GM18907 (cell line): ENCODE measurements at regions not wholly inside any gene's neighbourhood (a gene's known extent, or its start where the extent isn't known, plus 50 kb on each side); places are given as distances from the start of the nearest gene placed in this dataset.

Experiments
- ATAC-seq: cut with Tn5 transposase; IDR thresholded peaks from one replicate; pipeline ENCODE4 v1.9.1; 2021; ENCODE audit warnings: mild to moderate bottlenecking, moderate library complexity; ENCODE audit not compliant: unreplicated experiment

DNA sequence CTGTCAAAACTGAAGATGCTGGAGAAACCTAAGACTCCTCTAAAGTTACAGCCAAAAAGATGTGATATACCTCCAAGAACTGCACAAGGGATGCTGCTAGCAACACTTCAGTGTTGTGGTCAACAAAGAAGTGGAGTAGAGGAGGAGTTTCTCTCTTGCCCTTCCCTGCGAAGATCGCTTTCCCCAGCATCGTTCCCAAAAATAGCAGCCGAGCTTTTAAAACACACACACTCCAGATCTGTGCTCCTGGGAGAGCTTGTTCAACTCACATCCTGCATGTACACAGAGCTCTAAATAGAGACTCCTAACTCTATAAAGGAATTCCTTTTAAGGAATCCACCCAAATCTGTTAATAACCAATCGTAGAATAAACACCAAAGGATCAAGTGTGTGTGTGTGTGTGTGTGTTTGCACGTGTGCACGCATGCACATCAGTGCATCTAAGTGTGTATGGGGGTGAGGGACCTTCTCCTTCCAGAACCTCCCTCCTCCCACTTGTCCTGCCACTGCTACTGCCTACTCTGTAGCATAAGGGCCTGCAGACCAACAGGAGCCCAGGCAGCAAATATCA lies 58.5 kb downstream of the PSMG1 start:
- ATAC-seq = no peak

- no peak for ATAC-seq
Observed at GRCh38 chr21:39123375-39123774, 59.9 kb downstream of the PSMG1 start.

GRCh38 chr21:39121600-39122355 lies 61.5 kb downstream of the PSMG1 start:
- ATAC-seq = no peak

DNA sequence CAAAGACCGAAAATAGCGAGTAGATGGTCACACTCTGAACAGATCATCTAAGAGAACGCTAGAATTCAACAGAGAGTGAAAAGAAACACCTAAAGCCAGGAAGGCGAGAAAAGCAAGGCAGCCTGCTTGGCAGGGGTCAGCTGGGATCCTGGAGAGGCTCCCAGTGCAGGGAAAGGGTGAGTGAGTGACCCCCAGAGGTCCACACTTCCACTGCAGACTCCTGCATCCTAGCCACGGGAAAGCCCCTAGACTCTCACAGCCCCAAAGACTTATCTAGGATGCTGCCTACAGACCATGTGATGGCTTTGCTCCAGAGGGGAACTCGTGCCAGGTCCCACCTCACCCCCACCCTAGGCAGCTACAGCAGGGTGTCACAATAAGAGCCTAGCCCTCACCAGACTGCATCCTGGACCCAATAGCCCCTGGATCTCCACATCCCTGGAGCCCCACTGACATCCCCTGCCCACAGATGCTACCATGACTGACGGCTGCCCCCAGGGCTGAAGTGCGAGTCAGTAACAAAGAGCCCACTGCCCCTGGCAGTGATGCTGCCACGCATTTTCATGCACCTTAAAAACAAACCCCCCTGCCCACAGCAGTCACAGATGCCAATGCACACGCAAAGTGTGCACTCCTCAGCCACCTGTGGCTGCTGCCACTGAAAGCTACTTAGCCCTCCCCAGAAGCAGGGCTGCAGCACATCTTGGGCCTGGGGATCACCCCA lies 62.2 kb downstream of the PSMG1 start:
- no peak for ATAC-seq

- no peak for ATAC-seq
Observed at GRCh38 chr21:39119891-39120290, 63.4 kb downstream of the PSMG1 start.

- ATAC-seq = no peak
Observed at GRCh38 chr21:39118604-39119215, 64.5 kb downstream of the PSMG1 start.

GRCh38 chr21:39118061-39118460 lies 65.2 kb downstream of the PSMG1 start:
- no peak for ATAC-seq

DNA sequence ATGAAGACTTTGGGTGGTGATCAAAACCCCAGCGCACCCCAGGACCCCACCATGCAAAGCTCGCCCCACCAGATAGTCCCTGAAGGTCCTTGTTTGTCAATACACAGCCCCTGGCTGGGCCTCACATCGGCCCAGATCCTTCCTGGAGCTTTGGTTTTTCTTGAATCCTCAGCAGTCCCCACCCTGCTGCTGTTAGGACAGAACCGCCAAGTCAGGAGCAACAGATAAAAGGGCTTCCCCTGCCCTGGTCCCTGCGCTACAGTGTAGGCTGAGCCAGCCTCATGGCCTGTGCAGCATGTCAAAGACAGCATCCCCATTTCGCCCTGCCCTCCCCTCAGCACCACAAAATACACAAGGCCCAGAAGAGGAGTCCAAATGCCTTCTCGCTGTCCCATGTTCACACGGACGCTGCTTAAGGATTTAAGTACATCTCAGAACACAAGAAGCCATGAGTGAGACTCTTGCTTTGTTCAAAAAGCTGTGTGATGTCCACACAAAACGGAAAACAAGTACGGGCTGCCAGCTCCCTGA lies 65.7 kb downstream of the PSMG1 start:
- no peak for ATAC-seq

- ATAC-seq = no peak
Observed at GRCh38 chr21:39116761-39117439, 66.4 kb downstream of the PSMG1 start.

DNA sequence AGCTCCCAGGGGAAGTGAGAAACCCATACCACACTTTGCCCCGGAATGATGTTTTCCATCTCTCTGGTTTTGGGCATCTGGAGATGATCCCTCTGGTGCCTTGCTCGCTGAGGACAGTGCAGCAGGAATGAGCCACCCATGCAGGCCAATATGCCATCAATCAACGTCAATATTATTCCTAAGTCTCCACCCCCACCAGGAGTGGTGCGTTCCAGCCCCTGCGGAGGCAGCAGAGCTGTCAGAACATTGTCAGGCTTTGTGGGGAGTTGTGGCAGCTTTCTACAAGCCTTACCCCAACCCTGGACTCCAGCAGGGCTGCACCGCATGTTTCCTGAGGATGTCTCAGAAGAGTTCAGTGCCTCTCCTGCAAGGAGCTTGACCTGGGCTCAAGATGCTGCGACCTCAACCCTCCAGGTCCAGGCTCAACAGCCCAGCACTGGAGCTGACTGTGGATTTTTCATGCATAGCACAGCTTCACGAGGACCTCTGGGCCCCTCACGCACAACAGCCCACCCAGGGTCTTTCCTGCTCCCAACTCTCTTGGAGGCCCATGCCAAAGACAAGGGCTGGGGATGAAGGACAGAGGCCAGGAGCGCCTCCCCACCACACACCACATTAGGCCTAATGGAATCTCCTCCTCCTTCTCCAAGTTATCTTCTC lies 67.5 kb downstream of the PSMG1 start:
- ATAC-seq = no peak

DNA sequence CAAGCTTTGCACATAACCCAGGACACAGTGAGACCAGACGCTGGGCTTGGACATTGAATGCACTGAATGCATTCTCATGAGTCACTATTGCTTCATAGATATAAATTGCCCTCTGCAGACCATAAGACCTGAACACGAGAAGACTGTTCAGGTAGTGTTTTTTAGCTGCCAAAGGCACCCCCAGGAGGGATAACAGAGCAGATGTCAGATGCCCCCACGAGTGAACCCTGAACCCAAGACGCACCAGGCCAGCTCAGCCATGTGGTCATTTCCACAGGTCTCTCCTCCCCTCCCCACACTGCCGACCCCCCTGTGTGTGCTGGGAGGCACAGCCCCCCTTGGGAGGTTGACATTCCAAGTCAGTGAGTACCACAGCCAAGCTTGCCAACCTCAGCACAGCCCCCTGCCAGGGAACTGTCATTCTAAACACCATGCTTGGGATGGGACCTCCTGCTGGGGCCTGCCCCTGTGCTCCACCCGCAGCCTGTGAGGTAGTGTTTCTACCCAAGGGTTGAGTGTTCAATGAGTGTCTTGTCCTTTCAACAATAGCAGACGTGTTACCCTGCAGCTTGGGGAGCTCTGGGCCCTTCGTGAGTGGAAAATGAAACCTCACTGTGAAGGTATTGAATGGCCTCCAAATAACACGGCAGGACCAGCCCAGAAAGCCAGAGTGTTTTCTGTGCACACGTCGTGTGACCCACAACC lies 68.2 kb downstream of the PSMG1 start:
- ATAC-seq = no peak

- ATAC-seq = no peak
Observed at GRCh38 chr21:39111931-39112550, 71.2 kb downstream of the PSMG1 start.

- ATAC-seq = no peak
Observed at GRCh38 chr21:39110431-39110830, 72.8 kb downstream of the PSMG1 start.

DNA sequence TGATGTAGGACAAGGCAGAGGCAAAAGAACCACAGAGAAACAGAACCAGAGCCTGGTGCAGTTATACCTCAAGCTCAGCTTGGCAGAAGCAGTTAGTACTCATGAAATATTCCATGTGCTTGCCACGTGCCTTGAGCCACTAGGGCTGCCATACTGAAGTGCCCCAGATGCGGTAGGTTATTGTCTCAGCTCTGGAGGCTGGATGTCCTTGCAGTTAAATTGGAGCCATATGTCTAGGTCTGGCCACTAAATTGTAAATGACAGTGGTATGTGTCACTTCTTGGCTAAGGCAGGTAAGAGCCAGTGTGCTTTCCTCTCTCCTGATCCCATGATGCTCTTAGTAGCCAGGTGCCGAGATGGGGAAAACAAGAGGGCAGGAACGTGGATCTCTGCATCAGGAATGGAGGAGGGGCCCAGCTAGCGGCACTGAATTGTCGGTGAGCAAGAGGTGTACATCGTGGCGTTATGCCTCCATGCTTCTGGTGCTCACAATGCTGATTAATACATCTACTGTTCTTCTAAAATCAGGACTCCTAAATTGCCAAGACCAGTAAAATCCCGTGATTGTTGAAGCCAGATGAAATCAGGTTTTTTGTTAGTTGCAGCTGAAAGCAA lies 73.5 kb downstream of the PSMG1 start:
- ATAC-seq = no peak

DNA sequence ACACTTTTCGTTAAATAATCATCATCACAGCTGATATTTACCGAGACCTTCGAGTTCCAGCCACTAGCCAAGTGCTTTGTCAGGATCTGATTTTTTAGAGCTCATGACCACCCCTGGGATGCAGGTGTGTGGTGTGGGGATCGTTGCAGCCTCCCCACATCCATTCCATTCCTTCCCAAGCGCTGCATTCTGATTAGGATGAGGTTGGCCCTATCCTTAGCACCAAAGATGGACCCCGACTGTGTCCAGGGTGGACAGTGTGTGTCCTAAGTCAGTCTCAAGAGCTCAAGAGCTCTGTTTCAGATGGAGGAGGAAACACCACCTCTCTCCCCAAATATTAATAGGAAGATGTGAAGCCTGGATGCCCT lies 74.1 kb downstream of the PSMG1 start:
- no peak for ATAC-seq

- no peak for ATAC-seq
Observed at GRCh38 chr21:39108291-39109162, 74.7 kb downstream of the PSMG1 start.

DNA sequence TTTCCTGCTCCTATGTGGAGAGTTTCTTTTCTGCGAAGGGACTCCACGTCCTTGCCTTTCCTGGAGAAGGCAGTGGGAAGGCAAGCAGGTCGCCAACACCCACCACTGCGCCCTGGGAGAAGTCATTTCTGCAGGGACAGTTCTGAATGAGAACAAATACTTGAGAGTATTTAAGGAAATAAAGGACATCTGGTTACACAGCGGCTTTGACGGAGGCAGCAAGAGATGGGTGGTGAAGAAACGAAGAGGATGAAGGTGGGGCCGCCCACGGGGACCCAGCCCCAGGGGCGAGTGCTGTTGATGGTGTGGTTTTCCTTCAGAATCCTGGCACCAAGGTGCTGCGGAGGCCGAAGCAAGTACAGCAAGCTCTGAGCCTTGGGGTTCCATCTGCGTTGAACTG lies 75.5 kb downstream of the PSMG1 start:
- ATAC-seq = no peak

GRCh38 chr21:39106881-39107462 lies 76.3 kb downstream of the PSMG1 start:
- no peak for ATAC-seq
